Natural killer cell (primary cell): ENCODE measurements at regions not wholly inside any gene's neighbourhood (a gene's known extent, or its start where the extent isn't known, plus 50 kb on each side); places are given as distances from the start of the nearest gene placed in this dataset.

Experiments
- ATAC-seq, 3 donors: fragments of 150-1000 bp in 2 of 3; fragments of 200-7000 bp in 1 of 3; cut with Tn5 transposase; 1 replicate in 1 of 3; 2 replicates in 2 of 3; pipeline ENCODE4 v1.10.0; 2021; ENCODE audit warnings: mild to moderate bottlenecking in 2 of 3, moderate library complexity in 2 of 3
- DNase-seq, 2 donors: peaks; one replicate each; pipeline versions ENCODE4 v3.0.0 to v3.0.0-alpha.2; 2013 to 2021; ENCODE audit warnings: mixed read lengths in 1 of 2
- H3K27ac ChIP-seq: one replicate; pipeline ENCODE4 v1.5.1; 2013; ENCODE audit warnings: mild to moderate bottlenecking, low read length
- H3K27me3 ChIP-seq: one replicate; pipeline ENCODE4 v1.6.1; 2013; ENCODE audit warnings: low read length; ENCODE audit not compliant: control insufficient read depth, insufficient read depth
- H3K36me3 ChIP-seq: one replicate; pipeline ENCODE4 v1.6.1; 2013; ENCODE audit warnings: low read length; ENCODE audit not compliant: control insufficient read depth, insufficient read depth
- H3K4me1 ChIP-seq: one replicate; pipeline ENCODE4 v1.6.1; 2013; ENCODE audit warnings: low read length; ENCODE audit not compliant: control insufficient read depth, insufficient read depth
- H3K4me3 ChIP-seq: one replicate; pipeline ENCODE4 v1.5.1; 2013; ENCODE audit warnings: low read length
- H3K9me3 ChIP-seq: one replicate; pipeline ENCODE4 v1.6.1; 2013; ENCODE audit warnings: low read length; ENCODE audit not compliant: control insufficient read depth, insufficient read depth
- H3K27ac Mint-ChIP-seq, 2 donors: one replicate each; pipeline ENCODE4 v1.8.0; 2022; ENCODE audit warnings: mild to moderate bottlenecking in 2 of 2, mixed read lengths in 2 of 2, moderate library complexity in 1 of 2
- H3K27me3 Mint-ChIP-seq, 2 donors: one replicate each; pipeline ENCODE4 v1.8.0; 2022; ENCODE audit warnings: low read depth in 2 of 2, mixed read lengths in 2 of 2
- H3K36me3 Mint-ChIP-seq: one replicate; pipeline ENCODE4 v1.8.0; 2022; ENCODE audit warnings: mixed read lengths
- H3K4me1 Mint-ChIP-seq, 2 donors: one replicate each; pipeline ENCODE4 v1.8.0; 2022; ENCODE audit warnings: mixed read lengths in 2 of 2
- H3K4me3 Mint-ChIP-seq: one replicate; pipeline ENCODE4 v1.8.0; 2022; ENCODE audit warnings: mild to moderate bottlenecking, moderate library complexity, mixed read lengths
- H3K9me3 Mint-ChIP-seq, 2 donors: one replicate each; pipeline ENCODE4 v1.8.0; 2022; ENCODE audit warnings: mixed read lengths in 2 of 2
- CTCF ChIP-seq: fragments of 200-600 bp; IDR thresholded peaks from one replicate; pipeline ENCODE4 v1.8.0; 2022; ENCODE audit warnings: antibody characterized with exemption
- WGBS: methylation state at CpG from one replicate; pipeline ENCODE4 v1.1.7; 2013; ENCODE audit warnings: missing lambda C conversion rate; ENCODE audit not compliant: insufficient coverage; 5-methylcytosine and 5-hydroxymethylcytosine counted together
- intact Hi-C: fragments of 100-400 bp; cut with micrococcal nuclease; formaldehyde crosslinking; loops from one replicate; pipeline ENCODE4 v1.14.2; 2022

- no peaks in the 10 kb centered on the region for H3K4me1 ChIP-seq
- no peaks in the 10 kb centered on the region for H3K36me3 Mint-ChIP-seq
- H3K27ac Mint-ChIP-seq, result no peak overlapping the region
- no peaks in the 10 kb centered on the region for H3K27me3 ChIP-seq
- no peak for TF ChIP-seq CTCF
- peaks cover 0 to 4% of the 10 kb centered on the region in 2 donors for H3K9me3 Mint-ChIP-seq
- H3K4me1 Mint-ChIP-seq, result no peaks in the 10 kb centered on the region
- no peaks in the 10 kb centered on the region for H3K27me3 Mint-ChIP-seq
- ATAC-seq, result no peak
- DNase-seq, result no peak
- intact Hi-C loops, result no loop called here
- no peak overlapping the region for H3K4me3 ChIP-seq
- H3K27ac ChIP-seq, result no peak overlapping the region
- H3K9me3 ChIP-seq, result no peaks in the 10 kb centered on the region
- H3K36me3 ChIP-seq, result no peaks in the 10 kb centered on the region
- WGBS, result 80% methylated on average over 1 of the region's 2 CpGs
- H3K4me3 Mint-ChIP-seq, result no peak overlapping the region
Observed at GRCh38 chr4:138602664-138603063, 360.5 kb upstream of the SLC7A11 start.

DNA sequence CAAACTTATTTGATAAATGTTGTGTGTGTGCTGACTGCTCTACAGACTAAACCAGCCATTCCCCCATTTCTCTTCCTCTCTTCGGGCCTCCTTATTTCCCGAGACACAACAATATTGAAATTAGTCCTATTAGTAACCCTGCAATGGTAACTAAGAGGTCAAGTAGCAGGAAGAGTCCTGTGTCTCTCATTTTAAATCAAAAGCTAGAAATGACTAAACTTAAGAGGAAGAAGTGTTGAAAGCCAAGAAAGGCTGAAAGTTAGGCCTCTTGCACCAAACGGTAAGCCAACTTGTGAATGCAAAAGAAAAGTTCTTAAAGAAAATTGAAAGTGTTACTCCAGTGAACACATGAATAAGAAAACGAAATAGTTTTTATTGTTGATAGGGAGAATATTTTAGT is 357.8 kb upstream of the SLC7A11 start:
- Mint-ChIP-seq H3K27me3 (no peaks in the 10 kb centered on the region), H3K36me3 (no peaks in the 10 kb centered on the region), H3K4me1 (no peaks in the 10 kb centered on the region), H3K4me3 (no peak overlapping the region), H3K27ac (no peak overlapping the region), H3K9me3 (peaks cover 0 to 3% of the 10 kb centered on the region in 2 donors)
- H3K4me3 ChIP-seq, result no peak overlapping the region
- intact Hi-C loops, result no loop called here
- H3K9me3 ChIP-seq, result no peaks in the 10 kb centered on the region
- DNase-seq (no peak), ATAC-seq (no peak)
- H3K27ac ChIP-seq, result no peak overlapping the region
- H3K4me1 ChIP-seq, result no peaks in the 10 kb centered on the region
- no peaks in the 10 kb centered on the region for H3K27me3 ChIP-seq
- WGBS, result 82% methylated on average over 2 of the region's 4 CpGs
- TF ChIP-seq CTCF, result no peak
- no peaks in the 10 kb centered on the region for H3K36me3 ChIP-seq

- TF ChIP-seq CTCF, result no peak
- no peaks in the 10 kb centered on the region for H3K4me1 Mint-ChIP-seq
- DNase-seq (no peak), ATAC-seq (no peak)
- Histone ChIP-seq H3K27ac (no peak overlapping the region), H3K36me3 (no peaks in the 10 kb centered on the region), H3K4me3 (no peak overlapping the region), H3K9me3 (no peaks in the 10 kb centered on the region), H3K4me1 (no peaks in the 10 kb centered on the region), H3K27me3 (no peaks in the 10 kb centered on the region)
- H3K4me3 Mint-ChIP-seq, result no peak overlapping the region
- H3K9me3 Mint-ChIP-seq, result peaks cover 0 to 8% of the 10 kb centered on the region in 2 donors
- intact Hi-C loops, result no loop called here
- no peak overlapping the region for H3K27ac Mint-ChIP-seq
- WGBS, result 55% methylated on average over 3 of the region's 3 CpGs
- H3K36me3 Mint-ChIP-seq, result no peaks in the 10 kb centered on the region
- no peaks in the 10 kb centered on the region for H3K27me3 Mint-ChIP-seq
Observed at GRCh38 chr4:138598226-138598625, 356.1 kb upstream of the SLC7A11 start.

DNA sequence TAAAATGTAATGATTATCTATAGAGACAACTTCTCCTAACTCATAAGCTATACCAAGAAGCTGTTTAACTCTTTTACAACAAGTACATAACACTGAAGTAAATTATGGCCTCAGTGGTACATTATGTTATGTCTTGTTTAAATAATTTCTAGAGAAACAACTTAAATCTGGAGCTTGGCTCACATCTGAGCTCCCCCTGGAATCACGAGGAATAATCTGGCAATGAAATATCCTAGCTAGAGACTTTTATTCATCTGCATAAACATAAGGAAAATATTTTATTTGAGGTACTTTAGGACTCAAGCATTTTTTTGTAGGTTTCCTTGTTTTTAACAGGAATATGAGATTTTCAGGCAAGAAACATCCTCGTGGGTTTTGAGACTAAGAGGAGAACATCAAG is 354.7 kb upstream of the SLC7A11 start:
- no peaks in the 10 kb centered on the region for H3K4me1 Mint-ChIP-seq
- H3K27ac Mint-ChIP-seq, result no peak overlapping the region
- H3K36me3 ChIP-seq, result no peaks in the 10 kb centered on the region
- H3K27me3 ChIP-seq, result no peaks in the 10 kb centered on the region
- DNase-seq (no peak), ATAC-seq (no peak)
- H3K4me3 ChIP-seq, result no peak overlapping the region
- no peaks in the 10 kb centered on the region for H3K9me3 ChIP-seq
- no peaks in the 10 kb centered on the region for H3K36me3 Mint-ChIP-seq
- H3K27ac ChIP-seq, result no peak overlapping the region
- TF ChIP-seq CTCF, result no peak
- H3K27me3 Mint-ChIP-seq, result no peaks in the 10 kb centered on the region
- peaks cover 0 to 13% of the 10 kb centered on the region in 2 donors for H3K9me3 Mint-ChIP-seq
- H3K4me3 Mint-ChIP-seq, result no peak overlapping the region
- no peaks in the 10 kb centered on the region for H3K4me1 ChIP-seq
- intact Hi-C loops, result no loop called here
- 50% methylated on average over 1 of the region's 2 CpGs for WGBS
